ENCODE measurements at regions not wholly inside any gene's neighbourhood (a gene's known extent, or its start where the extent isn't known, plus 50 kb on each side); places are given as distances from the start of the nearest gene placed in this dataset.

- TF ChIP-seq CTCF (IDR thresholded peaks at IDR 0.05) (no peak), EZH2 (IDR thresholded peaks at IDR 0.05; ENCODE audit: borderline replicate concordance, insufficient read depth, low read depth, low read length, poor library complexity, severe bottlenecking) (no peak)
Measured at GRCh38 chr1:64337475-64337874, 132.5 kb upstream of the CACHD1 start.
